ENCODE measurements at regions not wholly inside any gene's neighbourhood (a gene's known extent, or its start where the extent isn't known, plus 50 kb on each side); places are given as distances from the start of the nearest gene placed in this dataset.

DNA sequence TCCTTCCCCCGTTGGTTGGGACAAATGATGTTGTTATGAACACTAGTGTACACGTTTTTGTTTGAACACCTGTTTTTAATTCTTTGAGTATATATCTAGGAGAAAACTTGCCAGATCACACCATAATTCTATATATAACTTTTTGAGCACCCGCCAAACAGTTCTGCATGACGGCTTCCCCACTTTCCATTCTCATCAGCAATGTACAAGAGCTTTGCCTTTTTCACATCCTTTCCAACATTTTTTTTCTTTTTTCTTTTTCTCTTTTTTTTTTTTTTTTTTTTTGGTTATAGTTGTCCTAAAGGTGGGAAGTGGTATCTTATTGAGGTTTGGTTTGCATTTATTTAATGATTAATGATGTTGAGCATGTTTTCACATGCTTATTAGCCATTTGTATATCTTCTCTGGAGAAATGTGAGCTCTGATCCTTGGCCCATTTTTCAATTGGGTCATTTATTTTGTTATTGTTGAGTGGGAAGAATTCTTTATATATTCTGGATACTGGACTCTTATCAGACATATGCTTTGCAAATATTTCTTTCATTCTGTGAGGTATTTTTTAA is 86.9 kb upstream of the ZC3H15 start:
- intact Hi-C loops (cut with DNase I) = no loop called here
- H3K27ac ChIP-seq = no peak overlapping the region
- H3K36me3 ChIP-seq = no peaks in the 10 kb centered on the region
- no peak for DNase-seq (ENCODE audit: extremely low spot score in 2 of 2)
- no peak overlapping the region for H3K4me3 ChIP-seq
- H3K9me3 ChIP-seq = no peaks in the 10 kb centered on the region
- no peaks in the 10 kb centered on the region for H3K27me3 ChIP-seq
- H3K4me1 ChIP-seq = no peaks in the 10 kb centered on the region
- TF ChIP-seq POLR2A (IDR thresholded peaks at IDR 0.05) (no peak), POLR2AphosphoS5 (IDR thresholded peaks at IDR 0.05; ENCODE audit: insufficient read depth in 1 of 2, low read depth in 1 of 2) (no peak), CTCF (IDR thresholded peaks at IDR 0.05) (no peak)

DNA sequence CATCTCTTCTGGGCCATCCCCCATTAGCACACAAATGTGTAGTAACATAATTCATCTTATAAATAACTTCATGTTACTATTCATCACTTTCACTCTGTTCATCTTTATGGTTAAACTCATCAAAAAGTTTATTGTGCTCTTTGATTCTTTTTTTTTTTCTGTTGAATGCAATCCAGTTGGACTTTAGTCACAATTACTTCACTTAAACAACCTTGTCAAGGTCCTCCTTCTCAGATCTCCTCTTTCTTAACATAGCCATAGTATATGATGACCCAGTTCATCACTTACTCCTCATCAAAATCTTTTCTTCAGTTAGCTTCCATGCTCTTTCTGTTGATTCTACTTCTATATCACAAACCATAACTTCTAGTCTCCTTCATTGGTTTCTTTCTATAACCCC is 80.2 kb upstream of the ZC3H15 start:
- intact Hi-C loops (cut with DNase I) = no loop called here
- H3K27ac ChIP-seq = no peak overlapping the region
- H3K36me3 ChIP-seq = no peaks in the 10 kb centered on the region
- no peak overlapping the region for H3K4me3 ChIP-seq
- no peaks in the 10 kb centered on the region for H3K9me3 ChIP-seq
- no peak for TF ChIP-seq POLR2AphosphoS5 (IDR thresholded peaks at IDR 0.05; ENCODE audit: insufficient read depth in 1 of 2, low read depth in 1 of 2)
- no peak for TF ChIP-seq POLR2A (IDR thresholded peaks at IDR 0.05)
- TF ChIP-seq CTCF (IDR thresholded peaks at IDR 0.05) = no peak
- no peaks in the 10 kb centered on the region for H3K4me1 ChIP-seq
- H3K27me3 ChIP-seq = no peaks in the 10 kb centered on the region
- no peak for DNase-seq (ENCODE audit: extremely low spot score in 2 of 2)

DNA sequence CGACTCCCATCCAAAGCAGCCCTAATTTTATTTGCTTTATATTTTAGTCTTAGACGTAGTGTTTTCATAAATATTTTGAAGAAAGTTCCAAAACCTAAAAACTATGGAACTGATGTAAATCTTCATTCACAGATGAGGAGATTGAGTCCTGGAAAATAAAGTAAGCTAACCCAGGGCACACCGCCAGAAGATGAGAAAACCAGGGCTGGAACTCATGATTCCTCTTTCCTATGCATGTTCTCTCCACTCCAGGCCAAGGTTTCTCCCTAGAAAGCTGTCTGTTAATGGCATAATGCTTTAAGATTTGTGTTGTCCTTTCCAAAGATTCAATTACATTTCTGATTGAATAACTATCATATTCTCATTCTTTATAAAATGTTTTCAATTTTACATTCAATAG is 78.4 kb upstream of the ZC3H15 start:
- DNase-seq (ENCODE audit: extremely low spot score in 2 of 2) = no peak
- H3K27ac ChIP-seq = no peak overlapping the region
- H3K27me3 ChIP-seq = no peaks in the 10 kb centered on the region
- H3K4me3 ChIP-seq = no peak overlapping the region
- no peaks in the 10 kb centered on the region for H3K4me1 ChIP-seq
- no peaks in the 10 kb centered on the region for H3K9me3 ChIP-seq
- TF ChIP-seq POLR2A (IDR thresholded peaks at IDR 0.05) (no peak), POLR2AphosphoS5 (IDR thresholded peaks at IDR 0.05; ENCODE audit: insufficient read depth in 1 of 2, low read depth in 1 of 2) (no peak), CTCF (IDR thresholded peaks at IDR 0.05) (no peak)
- H3K36me3 ChIP-seq = no peaks in the 10 kb centered on the region
- intact Hi-C loops (cut with DNase I) = no loop called here

- Histone ChIP-seq H3K27me3 (no peaks in the 10 kb centered on the region), H3K36me3 (no peaks in the 10 kb centered on the region), H3K4me1 (no peaks in the 10 kb centered on the region), H3K4me3 (no peak overlapping the region), H3K27ac (no peak overlapping the region), H3K9me3 (no peaks in the 10 kb centered on the region)
- TF ChIP-seq POLR2A (IDR thresholded peaks at IDR 0.05) (no peak), CTCF (IDR thresholded peaks at IDR 0.05) (no peak), POLR2AphosphoS5 (IDR thresholded peaks at IDR 0.05; ENCODE audit: insufficient read depth in 1 of 2, low read depth in 1 of 2) (no peak)
- intact Hi-C loops (cut with DNase I) = no loop called here
- DNase-seq (ENCODE audit: extremely low spot score in 2 of 2) = no peak
These were observed 75.3 kb upstream of the ZC3H15 start for GRCh38 chr2:186410802-186411201.

DNA sequence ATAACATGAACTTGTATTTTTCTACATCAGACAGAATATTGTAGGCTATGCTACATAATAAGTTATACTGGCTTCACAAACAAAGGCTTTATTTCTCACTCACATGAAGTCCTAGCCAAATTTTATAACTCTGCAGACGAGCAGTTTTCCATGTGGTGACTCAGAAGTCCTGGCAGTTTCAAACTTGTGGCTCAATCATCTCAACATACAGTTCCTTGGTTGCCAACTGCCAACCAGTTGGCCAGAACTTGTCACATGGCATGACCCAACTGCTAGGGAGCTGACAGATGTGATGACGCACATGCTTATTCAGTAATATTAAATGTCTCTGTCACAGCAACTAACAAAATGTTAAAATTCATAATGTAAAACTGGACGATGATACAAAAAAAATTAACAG is 63.8 kb upstream of the ZC3H15 start:
- H3K4me1 ChIP-seq = peaks cover 9% of the 10 kb centered on the region
- peak in 1 of 2 donors; percentile 88 for TF ChIP-seq POLR2AphosphoS5 (IDR thresholded peaks at IDR 0.05; ENCODE audit: insufficient read depth in 1 of 2, low read depth in 1 of 2)
- TF ChIP-seq CTCF (IDR thresholded peaks at IDR 0.05) = no peak
- TF ChIP-seq POLR2A (IDR thresholded peaks at IDR 0.05) = no peak
- no peaks in the 10 kb centered on the region for H3K36me3 ChIP-seq
- H3K27ac ChIP-seq = no peak overlapping the region
- H3K4me3 ChIP-seq = no peak overlapping the region
- no peak for DNase-seq (ENCODE audit: extremely low spot score in 2 of 2)
- H3K9me3 ChIP-seq = no peaks in the 10 kb centered on the region
- no peaks in the 10 kb centered on the region for H3K27me3 ChIP-seq
- intact Hi-C loops (cut with DNase I) = no loop called here

Measured in vagina (tissue), 2 donors.